Fibroblast of the conjunctiva (primary cell): ENCODE measurements at regions not wholly inside any gene's neighbourhood (a gene's known extent, or its start where the extent isn't known, plus 50 kb on each side); places are given as distances from the start of the nearest gene placed in this dataset.

ENCODE experiments used
- DNase-seq: peaks from one replicate; pipeline ENCODE4 v3.0.0-alpha.2; 2010; ENCODE audit warnings: low read depth

GRCh38 chr3:18827664-18828063, 320.6 kb upstream of the KCNH8 start:
- no peak for DNase-seq

GRCh38 chr3:18825665-18826064, 322.6 kb upstream of the KCNH8 start:
- DNase-seq, result no peak

GRCh38 chr3:18813300-18813699, 335.0 kb upstream of the KCNH8 start:
- no peak for DNase-seq

- peak; percentile 55 for DNase-seq
Measured at GRCh38 chr3:18812316-18812715, 336.0 kb upstream of the KCNH8 start.

- DNase-seq, result no peak
Measured at GRCh38 chr3:18810306-18810661, 338.0 kb upstream of the KCNH8 start.

DNA sequence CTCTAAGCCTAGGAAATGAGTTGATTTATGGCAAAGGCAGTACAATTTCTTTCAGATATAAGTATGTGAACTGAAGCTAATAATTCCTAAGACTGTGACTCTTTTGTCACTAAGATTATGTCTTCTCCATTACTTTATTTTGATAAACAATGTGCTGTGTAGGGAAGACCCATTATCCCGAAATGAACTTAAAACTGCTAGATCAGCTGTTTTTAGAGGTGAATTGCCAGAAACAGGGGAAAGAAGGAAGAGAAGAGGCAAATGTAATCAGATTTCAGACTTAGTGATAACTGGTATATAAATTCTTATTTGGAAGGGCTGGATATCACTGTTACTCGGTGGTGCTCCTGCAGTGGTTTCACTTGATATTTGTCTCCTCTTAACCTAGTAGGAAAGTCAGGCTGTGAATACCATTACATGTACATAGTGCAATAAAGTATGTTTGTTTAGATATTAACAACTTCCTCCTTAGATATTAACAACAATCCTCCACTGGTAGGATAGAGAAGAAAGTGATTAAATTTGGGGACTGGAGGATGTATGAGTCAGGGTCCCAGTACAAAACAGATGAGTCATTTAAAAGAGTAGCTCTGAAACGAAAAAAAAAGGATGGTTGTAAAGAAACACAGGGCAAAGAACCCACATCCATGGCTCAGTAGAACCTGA, 338.5 kb upstream of the KCNH8 start:
- DNase-seq, result no peak

GRCh38 chr3:18808429-18808828, 339.9 kb upstream of the KCNH8 start:
- no peak for DNase-seq

DNA sequence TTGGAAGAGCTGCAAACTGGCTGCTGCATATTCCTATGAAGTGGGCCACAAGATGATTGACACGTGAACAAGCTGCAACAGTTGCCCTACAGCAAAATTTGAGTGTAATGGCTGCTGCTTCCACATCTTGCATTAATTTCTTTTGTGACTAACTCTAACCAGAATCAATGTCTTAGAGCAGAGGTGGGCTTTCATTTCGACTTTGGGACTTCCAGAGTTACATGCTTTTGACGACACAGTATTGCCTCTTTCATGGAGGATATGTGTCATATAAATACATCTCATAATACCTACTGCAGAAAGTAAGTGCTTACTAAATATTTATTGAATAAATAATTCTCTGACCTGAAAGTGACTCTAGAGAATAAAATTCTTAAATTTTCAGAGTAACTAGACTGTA, 340.7 kb upstream of the KCNH8 start:
- DNase-seq, result no peak

DNA sequence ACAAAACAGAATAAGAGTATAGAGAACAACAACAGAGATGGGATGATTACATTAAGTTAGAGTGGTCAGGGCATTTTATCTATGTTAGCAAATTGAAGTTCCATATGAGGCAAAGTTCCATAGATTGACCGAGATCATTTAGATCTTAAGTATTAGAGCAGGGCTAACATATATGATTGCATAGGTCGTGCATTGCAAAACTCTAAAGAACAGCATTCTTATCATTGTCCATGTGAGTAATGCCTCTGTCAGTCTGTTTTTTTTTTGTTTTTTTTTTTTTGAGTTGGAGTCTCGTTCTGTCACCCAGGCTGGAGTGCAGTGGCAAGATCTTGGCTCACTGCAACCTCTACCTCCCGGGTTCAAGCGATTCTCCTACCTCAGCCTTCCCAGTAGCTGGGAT, 341.7 kb upstream of the KCNH8 start:
- DNase-seq, result no peak

DNA sequence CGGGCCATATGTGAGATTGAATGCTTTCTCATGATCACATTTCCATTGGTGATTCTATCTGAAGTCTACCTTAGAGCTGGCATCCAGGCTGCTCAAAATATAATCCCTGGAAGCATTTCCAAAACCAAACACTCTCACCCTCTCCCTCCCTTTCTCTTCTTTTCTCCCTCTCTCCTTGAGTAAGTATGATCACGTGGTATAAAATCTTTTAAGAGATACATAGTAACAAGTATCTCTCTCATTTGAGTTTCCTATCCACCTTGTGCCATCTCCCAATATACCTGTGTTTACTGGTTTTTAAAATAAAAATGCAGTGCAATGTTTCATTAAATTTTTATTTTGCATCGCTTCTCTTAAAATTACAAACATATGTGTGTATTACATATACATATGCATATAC, 350.9 kb upstream of the KCNH8 start:
- DNase-seq, result no peak

DNA sequence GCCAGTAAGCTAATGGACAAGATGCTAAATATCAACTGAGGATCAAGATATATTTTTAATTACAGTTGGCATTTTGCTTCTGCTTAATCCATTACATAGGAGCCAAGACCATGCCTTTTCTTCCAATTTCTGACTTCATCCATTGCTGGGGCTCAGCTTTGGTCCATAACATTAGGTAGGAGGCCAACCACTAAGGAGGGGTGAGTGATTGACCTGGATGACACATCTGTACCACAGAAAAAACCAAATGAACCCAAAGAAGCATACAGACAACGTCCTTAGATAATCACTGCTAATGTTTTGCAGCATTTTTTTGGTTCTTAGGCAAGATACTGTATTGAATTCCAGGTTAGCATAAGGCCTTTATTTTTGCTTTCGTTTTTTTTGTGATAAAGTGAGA, 353.2 kb upstream of the KCNH8 start:
- no peak for DNase-seq

GRCh38 chr3:18791752-18792151, 356.6 kb upstream of the KCNH8 start:
- no peak for DNase-seq

DNA sequence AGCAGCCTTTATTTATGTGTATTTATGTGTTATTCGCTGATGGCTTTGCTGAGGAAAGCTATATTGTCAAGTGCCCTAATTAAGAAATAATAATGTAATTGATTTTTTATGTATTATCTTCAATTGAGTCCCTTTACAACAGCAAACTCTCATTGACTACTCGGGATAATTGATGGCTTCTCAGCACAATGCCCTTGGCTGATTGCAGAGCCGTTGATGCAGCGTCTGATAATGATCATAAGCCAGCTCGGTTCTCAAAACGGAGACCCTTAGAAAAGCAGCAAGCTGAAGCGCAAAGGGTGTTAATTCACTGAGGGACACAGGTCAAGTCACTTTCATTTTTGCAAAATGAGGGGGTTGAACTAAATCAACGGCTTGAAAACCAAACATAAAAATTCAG, 357.1 kb upstream of the KCNH8 start:
- no peak for DNase-seq

GRCh38 chr3:18790384-18790783, 357.9 kb upstream of the KCNH8 start:
- no peak for DNase-seq

- no peak for DNase-seq
Measured at GRCh38 chr3:18789734-18790133, 358.6 kb upstream of the KCNH8 start.

- DNase-seq, result no peak
Measured at GRCh38 chr3:18787441-18787840, 360.9 kb upstream of the KCNH8 start.

DNA sequence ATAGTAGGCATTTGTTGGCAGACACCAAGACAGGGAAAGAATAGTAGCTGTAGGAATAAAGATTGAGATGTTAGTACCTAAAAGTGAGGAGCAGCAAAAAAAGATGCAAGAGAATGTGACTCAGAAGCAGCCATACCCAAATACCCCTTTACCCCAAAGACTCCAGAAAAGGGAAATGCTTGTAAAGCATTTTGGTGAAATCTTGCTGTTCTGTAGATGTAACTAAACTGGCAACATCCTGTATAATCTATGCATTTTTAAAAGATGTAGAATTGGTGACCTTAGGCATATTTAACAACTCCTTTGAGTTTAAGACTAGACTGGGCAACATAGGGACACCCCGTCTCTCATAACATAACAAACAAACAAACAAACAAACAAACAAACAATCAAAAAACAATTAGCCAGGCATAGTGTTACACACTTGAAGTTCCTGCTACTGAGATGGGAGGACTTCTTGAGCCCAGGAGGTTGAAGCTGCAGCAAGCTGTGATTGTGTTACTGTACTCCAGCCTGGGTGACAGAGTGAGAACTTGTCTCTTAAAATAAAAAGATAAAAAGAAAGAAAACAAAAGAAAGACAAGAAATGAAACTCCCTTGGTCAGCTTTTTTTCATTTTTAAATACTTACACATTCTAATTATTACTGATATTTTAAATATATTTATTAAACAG, 361.5 kb upstream of the KCNH8 start:
- no peak for DNase-seq

DNA sequence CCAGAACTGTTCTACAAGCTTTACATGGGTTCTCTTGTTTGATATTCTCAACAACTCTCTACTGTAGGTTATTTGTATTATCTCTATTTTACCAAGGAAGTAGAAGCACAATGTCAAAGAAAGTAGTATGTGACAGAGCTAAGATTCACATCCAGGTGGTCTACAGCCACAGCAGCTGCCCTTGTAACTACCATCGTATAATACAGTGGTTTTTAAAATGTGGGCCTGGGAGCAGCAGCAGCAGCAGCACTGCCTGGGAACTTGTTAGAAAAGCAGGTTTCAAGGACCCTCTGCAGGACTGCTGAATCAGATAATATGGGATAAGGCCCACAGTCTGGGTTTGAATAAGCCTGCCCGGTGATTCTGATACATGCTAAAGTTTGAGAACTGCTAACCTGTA, 357.1 kb upstream of the SATB1 start:
- DNase-seq, result no peak

DNA sequence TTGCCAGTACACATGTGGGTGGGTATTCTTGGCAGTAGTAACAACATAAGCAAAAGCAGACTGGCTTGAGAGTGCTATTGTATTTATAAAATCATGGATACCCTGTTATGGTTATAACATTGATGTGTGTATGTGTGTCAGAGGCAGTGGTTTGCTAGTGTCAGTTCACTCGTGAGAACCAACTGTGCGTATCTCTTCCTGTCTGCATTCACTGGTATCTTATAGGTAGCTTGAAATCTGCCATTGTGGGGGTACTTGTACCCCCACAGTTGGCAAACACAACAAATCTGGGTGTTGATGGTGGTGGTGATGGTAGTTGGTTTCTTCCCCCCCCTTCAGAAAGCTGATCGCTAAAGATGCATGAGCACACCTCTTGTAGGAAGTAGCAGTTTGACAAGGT, 355.8 kb upstream of the SATB1 start:
- DNase-seq, result no peak

- no peak for DNase-seq
Measured at GRCh38 chr3:18779704-18780103, 354.6 kb upstream of the SATB1 start.

- DNase-seq, result no peak
Measured at GRCh38 chr3:18778598-18778997, 353.5 kb upstream of the SATB1 start.

- no peak for DNase-seq
Measured at GRCh38 chr3:18778094-18778493, 353.0 kb upstream of the SATB1 start.

DNA sequence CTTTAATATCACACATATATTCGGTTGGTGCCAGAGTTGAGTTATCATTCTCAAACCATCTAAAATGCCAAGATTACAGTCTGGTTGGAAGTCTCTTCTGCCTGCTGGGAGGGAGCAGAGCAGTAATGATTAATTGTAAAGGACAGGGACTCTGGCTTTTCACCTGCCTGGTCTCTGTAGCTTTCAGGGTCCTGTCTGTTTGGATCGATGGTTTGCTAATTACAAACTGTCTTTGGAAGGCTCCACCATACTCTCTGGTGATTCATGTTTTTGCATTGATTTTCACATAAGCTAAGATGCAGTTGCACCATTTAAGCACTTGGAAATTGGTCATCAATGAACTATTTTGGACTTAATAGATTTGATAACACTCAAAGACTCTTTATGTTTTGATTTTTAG, 350.4 kb upstream of the SATB1 start:
- no peak for DNase-seq
